Nephron progenitor cell (in vitro differentiated cells): ENCODE measurements at regions not wholly inside any gene's neighbourhood (a gene's known extent, or its start where the extent isn't known, plus 50 kb on each side); places are given as distances from the start of the nearest gene placed in this dataset.

Source experiments
- DNase-seq: peaks from one replicate; pipeline ENCODE4 v3.0.0; 2021
- H3K27ac Mint-ChIP-seq: 2 replicates; pipeline ENCODE4 v1.8.0; 2021; ENCODE audit warnings: mild to moderate bottlenecking, moderate library complexity, mixed read lengths
- H3K27me3 Mint-ChIP-seq: 2 replicates; pipeline ENCODE4 v1.8.0; 2021; ENCODE audit warnings: mild to moderate bottlenecking, low read depth, mixed read lengths; ENCODE audit not compliant: poor library complexity
- H3K36me3 Mint-ChIP-seq: 2 replicates; pipeline ENCODE4 v1.8.0; 2021; ENCODE audit warnings: low read depth, mixed read lengths
- H3K4me1 Mint-ChIP-seq: 2 replicates; pipeline ENCODE4 v1.8.0; 2021; ENCODE audit warnings: mixed read lengths
- H3K4me3 Mint-ChIP-seq: 2 replicates; pipeline ENCODE4 v1.8.0; 2021; ENCODE audit warnings: mild to moderate bottlenecking, moderate library complexity, mixed read lengths
- H3K9me3 Mint-ChIP-seq: 2 replicates; pipeline ENCODE4 v1.8.0; 2021; ENCODE audit warnings: mild to moderate bottlenecking, moderate library complexity, mixed read lengths
- CTCF ChIP-seq: fragments of 200-600 bp; sonication (generic); IDR thresholded peaks from 2 replicates; pipeline ENCODE4 v1.5.0; 2021; ENCODE audit warnings: antibody characterized with exemption

DNA sequence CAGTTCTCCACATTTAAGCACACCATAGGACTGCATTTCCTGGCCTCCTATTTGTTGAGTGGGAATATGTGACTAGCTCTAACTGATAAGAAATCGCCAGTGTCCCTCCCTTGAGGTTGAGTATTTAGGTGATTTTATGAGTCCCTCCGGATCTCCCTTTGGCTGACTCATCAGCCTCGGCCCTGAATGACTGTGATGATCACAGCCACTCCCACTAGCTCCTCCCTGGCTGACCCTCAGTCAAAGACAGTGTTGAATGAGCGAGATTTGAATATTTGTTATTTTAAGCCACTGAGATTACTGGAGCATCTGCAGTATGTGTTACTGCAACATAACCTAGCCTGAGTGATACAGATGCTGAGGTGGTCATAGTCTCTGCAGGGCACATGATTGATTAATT, 515.3 kb downstream of the EPHB1 start:
- H3K27ac Mint-ChIP-seq = no peak overlapping the region
- DNase-seq = no peak
- no peaks in the 10 kb centered on the region for H3K9me3 Mint-ChIP-seq
- no peaks in the 10 kb centered on the region for H3K36me3 Mint-ChIP-seq
- TF ChIP-seq CTCF = no peak
- peaks cover 22% of the 10 kb centered on the region for H3K27me3 Mint-ChIP-seq
- H3K4me1 Mint-ChIP-seq = peaks cover 6% of the 10 kb centered on the region
- H3K4me3 Mint-ChIP-seq = no peak overlapping the region

DNA sequence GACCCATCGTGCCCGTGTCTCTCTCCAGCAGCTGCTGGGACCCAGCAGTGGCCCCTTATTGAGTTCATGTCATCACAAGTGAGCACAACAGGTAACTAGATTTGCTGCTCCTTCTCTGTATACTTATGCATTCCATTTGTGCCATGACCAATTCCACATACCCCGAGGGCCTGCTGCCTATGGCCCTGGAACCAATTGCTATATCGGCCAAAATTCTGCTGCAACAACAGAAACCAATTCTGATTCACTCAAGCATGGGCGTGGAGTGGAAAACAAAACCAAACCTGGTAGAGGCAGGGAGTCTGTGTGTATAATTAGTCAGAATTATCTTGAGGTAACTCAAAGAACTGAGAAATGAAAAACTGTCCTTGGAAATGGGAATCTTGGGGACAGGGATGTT, 516.6 kb downstream of the EPHB1 start:
- peaks cover 6% of the 10 kb centered on the region for H3K4me1 Mint-ChIP-seq
- no peak overlapping the region for H3K4me3 Mint-ChIP-seq

GRCh38 chr3:135314237-135314636, 519.2 kb downstream of the EPHB1 start:
- no peaks in the 10 kb centered on the region for H3K9me3 Mint-ChIP-seq
- no peak overlapping the region for H3K4me3 Mint-ChIP-seq
- no peak overlapping the region for H3K27ac Mint-ChIP-seq
- no peaks in the 10 kb centered on the region for H3K36me3 Mint-ChIP-seq
- peaks cover 6% of the 10 kb centered on the region for H3K4me1 Mint-ChIP-seq
- TF ChIP-seq CTCF = no peak
- peaks cover 18% of the 10 kb centered on the region for H3K27me3 Mint-ChIP-seq
- no peak for DNase-seq

More for the DNA sequence above, 516.6 kb downstream of the EPHB1 start:
- H3K9me3 Mint-ChIP-seq = no peaks in the 10 kb centered on the region
- no peak overlapping the region for H3K27ac Mint-ChIP-seq
- H3K27me3 Mint-ChIP-seq = peaks cover 22% of the 10 kb centered on the region
- no peaks in the 10 kb centered on the region for H3K36me3 Mint-ChIP-seq
- no peak for TF ChIP-seq CTCF
- no peak for DNase-seq

DNA sequence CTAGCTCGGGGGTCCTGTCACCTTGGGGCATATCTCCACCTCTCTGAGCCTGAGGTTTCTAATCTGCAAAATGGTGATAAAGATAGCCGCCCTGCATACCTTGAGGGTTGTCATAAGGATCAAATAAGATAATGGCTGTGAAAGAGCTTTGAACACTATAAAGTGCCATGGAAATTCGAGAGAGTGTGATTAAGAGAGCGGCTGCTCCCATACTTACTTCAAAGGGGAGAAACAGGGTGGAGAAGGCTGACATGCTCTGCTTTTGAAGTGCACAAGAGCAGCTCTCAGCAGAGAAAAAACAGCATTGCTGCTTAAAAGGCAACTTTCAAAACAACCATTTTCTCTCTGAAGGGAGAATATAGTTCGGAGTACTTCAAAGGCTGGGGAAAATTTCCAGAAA, 529.2 kb downstream of the EPHB1 start:
- TF ChIP-seq CTCF = no peak
- H3K4me1 Mint-ChIP-seq = peaks cover 10% of the 10 kb centered on the region
- peaks cover 7% of the 10 kb centered on the region for H3K27me3 Mint-ChIP-seq
- H3K36me3 Mint-ChIP-seq = no peaks in the 10 kb centered on the region
- H3K9me3 Mint-ChIP-seq = no peaks in the 10 kb centered on the region
- H3K4me3 Mint-ChIP-seq = no peak overlapping the region
- no peak overlapping the region for H3K27ac Mint-ChIP-seq
- no peak for DNase-seq

- Mint-ChIP-seq H3K36me3 (no peaks in the 10 kb centered on the region), H3K27me3 (peaks cover 7% of the 10 kb centered on the region), H3K4me1 (peaks cover 10% of the 10 kb centered on the region), H3K27ac (no peak overlapping the region), H3K4me3 (no peak overlapping the region), H3K9me3 (no peaks in the 10 kb centered on the region)
- TF ChIP-seq CTCF = no peak
- no peak for DNase-seq
Measured at GRCh38 chr3:135325096-135325495, 530.0 kb downstream of the EPHB1 start.

DNA sequence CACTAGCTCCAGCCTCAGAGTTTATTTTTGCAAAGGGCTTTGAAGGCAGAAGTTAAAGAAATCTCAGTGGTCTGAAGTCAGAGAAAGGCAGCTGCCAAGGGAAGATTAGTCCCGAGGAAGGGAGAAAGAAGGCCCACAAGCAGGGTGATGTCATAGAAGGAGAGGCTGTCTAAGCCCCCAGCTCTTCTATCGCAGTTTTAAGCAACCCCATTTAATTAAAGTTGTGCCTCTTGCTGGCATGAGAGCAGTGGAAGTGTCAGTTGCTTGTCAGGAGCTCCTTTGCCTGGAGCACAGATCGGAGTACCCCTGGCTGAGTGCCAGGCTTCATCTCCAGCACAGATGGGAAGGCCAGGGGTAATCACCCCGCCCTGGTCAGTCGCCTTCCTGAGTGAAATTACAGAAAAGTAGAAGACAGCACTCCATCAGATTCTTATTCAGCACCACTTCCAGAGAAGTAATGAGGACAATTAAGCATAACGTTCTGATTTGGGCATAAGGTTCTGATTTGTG, 530.7 kb downstream of the EPHB1 start:
- no peak for DNase-seq
- no peaks in the 10 kb centered on the region for H3K9me3 Mint-ChIP-seq
- no peak overlapping the region for H3K4me3 Mint-ChIP-seq
- H3K36me3 Mint-ChIP-seq = no peaks in the 10 kb centered on the region
- peaks cover 10% of the 10 kb centered on the region for H3K4me1 Mint-ChIP-seq
- H3K27ac Mint-ChIP-seq = no peak overlapping the region
- no peak for TF ChIP-seq CTCF
- peaks cover 7% of the 10 kb centered on the region for H3K27me3 Mint-ChIP-seq
